ENCODE measurements at regions not wholly inside any gene's neighbourhood (a gene's known extent, or its start where the extent isn't known, plus 50 kb on each side); places are given as distances from the start of the nearest gene placed in this dataset.
"Not testable (repeated sequence)": the region's sequence is repeated elsewhere in the genome, so short reads cannot be mapped to it uniquely, and the experiment has no call there.

GRCh38 chr3:74921676-74922075 is 307.2 kb upstream of the CNTN3 start:
- no peak for DNase-seq

- DNase-seq, result peak; percentile 76
Observed at GRCh38 chr3:74920721-74921350, 306.4 kb upstream of the CNTN3 start.

DNA sequence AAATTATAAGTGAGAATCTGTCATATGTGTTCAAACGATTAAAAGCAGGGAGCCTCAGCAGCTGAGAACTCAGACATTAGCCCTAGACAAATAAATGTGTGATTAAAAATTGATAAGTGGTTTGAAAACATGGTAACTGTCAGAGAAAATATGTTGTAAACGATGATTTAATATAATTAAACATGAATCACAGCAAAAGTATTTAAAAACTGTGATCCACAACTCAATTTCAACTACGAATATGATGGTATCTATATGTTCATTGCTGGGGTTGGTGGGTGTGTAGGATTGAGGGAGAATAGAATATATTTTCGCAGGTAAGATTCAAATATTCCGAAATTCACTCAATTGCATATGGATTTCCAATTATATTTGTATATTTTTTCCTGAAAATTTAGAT is 302.2 kb upstream of the CNTN3 start:
- no peak for DNase-seq

GRCh38 chr3:74906181-74906580 is 291.7 kb upstream of the CNTN3 start:
- DNase-seq, result peak; percentile 9

DNA sequence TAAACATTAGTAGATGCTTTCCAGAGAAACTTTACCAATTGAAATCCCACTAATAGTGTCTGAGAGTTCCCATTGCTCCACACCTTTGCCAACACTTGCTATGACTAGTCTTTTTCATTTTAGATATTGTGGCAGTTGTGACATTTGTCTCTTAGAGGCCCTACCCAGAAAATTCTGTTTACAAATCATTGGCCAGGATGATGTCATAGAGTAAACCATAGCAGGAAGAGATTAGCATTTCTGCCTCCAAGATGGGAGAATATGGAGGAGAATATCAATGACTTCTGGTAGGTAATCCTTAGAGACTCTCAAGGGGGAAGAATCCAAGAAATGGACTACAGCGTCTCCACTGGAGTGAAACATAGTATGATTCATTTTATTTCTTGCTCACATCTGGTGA is 291.0 kb upstream of the CNTN3 start:
- no peak for DNase-seq

DNA sequence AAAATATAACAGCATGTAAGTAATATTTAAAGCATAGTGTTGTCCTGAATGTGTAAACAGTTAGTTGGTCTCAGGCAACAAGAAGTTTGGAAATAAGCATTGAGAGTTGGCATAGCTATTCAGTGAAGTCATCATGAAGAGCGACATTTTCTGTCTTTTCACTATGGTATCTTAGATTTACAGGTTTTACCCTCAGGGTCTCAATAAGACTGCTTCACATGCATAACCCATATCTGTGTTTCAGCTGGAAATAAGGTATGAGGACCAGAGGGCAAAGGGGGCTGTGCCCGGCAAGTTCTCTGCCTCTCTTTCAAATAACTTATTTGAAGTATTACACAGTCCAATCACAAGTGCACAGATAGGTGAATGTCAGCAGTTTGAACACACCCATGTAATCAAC is 290.2 kb upstream of the CNTN3 start:
- DNase-seq, result no peak

DNA sequence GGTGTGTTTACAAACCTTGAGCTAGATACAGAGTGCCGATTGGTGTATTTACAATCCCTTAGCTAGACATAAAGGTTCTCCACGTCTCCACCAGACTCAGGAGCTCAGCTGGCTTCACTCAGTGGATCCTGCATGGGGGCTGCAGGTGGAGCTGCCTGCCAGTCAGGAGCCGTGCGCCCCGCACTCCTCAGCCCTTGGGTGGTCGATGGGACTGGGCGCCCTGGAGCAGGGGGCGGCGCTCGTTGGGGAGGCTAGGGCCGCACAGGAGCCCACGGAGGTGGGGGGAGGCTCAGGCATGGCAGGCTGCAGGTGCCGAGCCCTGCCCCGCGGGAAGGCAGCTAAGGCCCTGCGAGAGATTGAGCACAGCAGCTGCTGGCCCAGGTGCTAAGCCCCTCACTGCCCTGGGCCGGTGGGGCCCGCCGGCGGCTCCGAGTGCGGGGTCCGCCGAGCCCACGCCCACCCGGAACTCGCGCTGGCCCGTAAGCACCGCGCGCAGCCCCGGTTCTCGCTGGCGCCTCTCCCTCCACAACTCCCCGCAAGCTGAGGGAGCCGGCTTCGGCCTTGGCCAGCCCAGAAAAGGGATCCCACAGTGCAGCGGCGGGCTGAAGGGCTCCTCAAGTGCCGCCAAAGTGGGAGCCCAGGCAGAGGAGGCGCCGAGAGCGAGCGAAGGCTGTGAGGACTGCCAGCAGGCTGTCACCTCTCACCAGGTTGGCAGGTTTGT is 285.5 kb upstream of the CNTN3 start:
- not testable (repeated sequence) for DNase-seq

GRCh38 chr3:74897006-74897405 is 282.5 kb upstream of the CNTN3 start:
- DNase-seq, result peak; percentile 11

GRCh38 chr3:74891312-74891711 is 276.9 kb upstream of the CNTN3 start:
- DNase-seq, result no peak

DNA sequence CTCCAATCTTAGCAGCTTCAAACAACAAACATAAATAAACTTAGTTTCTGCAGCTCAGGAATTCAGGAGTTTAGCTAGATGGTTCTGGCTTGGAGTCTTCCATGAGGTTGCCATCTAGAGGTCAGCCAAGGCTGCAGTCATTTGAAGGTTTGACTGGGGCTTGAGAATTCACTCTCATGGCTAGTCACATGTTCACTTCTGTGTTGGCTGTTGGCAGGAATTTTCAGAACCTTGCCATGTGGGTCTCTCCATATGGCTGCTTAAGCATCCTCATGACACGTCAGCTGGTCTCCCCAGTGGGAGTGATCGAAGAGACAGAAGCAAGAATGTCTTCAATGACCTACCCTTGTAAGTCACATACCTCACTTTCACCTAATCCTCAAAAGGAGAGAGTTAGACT is 269.2 kb upstream of the CNTN3 start:
- peak; percentile 35 for DNase-seq

- no peak for DNase-seq
Observed at GRCh38 chr3:74883222-74883621, 268.8 kb upstream of the CNTN3 start.

DNA sequence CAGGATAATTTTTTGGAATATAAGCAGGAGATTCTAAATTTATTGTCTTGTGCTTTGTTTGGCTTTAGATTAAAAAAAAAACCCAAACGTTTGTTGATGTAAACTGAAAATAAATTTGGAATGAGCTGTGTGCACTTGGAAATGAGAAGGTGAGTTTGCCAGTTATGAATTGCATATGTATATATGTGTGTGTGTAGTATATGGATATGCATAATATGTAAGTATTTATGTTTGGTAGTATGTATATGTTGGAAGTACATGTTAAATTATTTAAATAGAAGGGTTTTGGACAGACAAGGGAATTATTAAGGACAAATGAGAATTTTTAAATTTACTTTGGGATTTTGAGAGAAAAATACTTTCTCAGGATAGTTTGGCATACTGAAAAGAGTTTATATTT is 265.8 kb upstream of the CNTN3 start:
- no peak for DNase-seq

GRCh38 chr3:74866357-74867030 is 252.0 kb upstream of the CNTN3 start:
- DNase-seq, result no peak

- DNase-seq, result peak; percentile 69
Observed at GRCh38 chr3:74862476-74862875, 248.0 kb upstream of the CNTN3 start.

DNA sequence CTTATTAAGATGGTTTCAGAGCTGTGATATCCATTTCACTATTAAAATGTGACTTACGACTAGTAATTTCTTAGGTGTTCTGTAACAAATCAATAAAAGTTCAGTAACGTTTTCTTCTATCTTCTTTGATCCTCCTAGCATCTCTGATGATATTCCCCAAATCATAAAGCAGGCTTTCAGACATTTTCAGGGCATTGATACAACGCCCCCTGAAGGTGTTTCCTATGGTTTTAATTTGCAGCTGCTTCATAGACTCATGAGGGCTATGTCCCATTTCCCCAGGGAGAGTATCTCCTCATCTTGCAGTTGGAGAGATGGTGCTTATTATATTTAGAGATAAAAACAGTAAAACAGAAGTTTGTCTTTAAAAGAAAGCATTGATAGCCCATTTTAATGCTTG is 246.8 kb upstream of the CNTN3 start:
- DNase-seq, result no peak

GRCh38 chr3:74858086-74858485 is 243.6 kb upstream of the CNTN3 start:
- DNase-seq, result no peak

- DNase-seq, result no peak
Observed at GRCh38 chr3:74850381-74850780, 235.9 kb upstream of the CNTN3 start.

GRCh38 chr3:74847093-74847492 is 232.6 kb upstream of the CNTN3 start:
- DNase-seq, result no peak

DNA sequence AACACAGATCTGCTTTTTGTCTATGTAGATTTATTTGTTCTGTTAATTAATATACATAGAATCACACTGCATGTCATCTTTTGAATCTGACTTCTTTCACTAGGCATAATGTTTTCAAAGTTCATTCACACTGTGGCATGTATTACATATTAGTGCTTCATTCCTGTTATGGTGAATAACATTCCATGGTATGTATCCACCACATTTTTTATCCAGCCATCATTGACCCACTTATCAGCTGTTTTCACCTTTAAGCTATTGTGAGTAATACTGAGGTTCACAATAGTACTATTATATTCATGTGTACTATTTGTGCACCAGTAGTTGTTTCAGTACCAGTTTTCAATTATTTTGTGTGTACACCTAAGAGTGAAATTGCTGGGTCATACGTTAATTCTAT is 230.6 kb upstream of the CNTN3 start:
- DNase-seq, result peak; percentile 64

- peak; percentile 41 for DNase-seq
Observed at GRCh38 chr3:74844428-74844827, 230.0 kb upstream of the CNTN3 start.

DNA sequence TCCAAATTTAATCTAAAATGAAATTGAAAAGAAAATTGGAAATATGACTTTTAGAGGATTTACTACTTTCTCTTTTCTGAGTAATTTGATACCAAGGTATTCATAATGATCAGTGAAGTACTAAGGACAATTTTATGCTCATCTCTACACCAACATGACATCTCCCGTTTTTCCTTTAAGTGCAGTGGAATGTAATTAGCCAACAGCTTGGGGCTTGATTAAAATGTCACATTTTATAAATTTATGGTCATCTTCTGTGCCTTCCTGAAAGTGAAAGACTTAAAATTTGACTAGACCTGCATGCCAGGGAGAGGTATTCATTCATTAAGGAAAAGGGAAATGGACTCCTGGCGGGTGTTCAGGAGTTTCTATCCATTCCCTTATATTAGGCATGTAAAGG is 228.2 kb upstream of the CNTN3 start:
- no peak for DNase-seq

DNA sequence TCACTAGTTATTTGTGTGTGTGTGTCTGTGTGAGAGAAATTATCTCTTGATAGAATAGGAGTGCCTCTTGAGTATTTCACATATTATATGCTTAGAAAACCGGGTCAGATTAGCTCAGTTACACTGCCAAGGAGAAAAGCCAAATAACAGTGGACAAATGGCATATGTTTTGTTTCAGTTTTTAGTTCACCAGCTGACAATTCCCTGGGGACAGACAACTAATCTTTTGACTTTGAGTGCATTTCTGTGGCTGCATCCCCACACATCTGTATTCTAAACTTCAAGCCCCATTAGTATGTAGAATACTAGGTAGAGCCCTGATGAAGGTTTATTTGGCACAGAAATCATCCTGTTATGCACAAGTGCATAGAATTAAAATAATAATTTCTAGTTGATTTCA is 227.7 kb upstream of the CNTN3 start:
- no peak for DNase-seq

DNA sequence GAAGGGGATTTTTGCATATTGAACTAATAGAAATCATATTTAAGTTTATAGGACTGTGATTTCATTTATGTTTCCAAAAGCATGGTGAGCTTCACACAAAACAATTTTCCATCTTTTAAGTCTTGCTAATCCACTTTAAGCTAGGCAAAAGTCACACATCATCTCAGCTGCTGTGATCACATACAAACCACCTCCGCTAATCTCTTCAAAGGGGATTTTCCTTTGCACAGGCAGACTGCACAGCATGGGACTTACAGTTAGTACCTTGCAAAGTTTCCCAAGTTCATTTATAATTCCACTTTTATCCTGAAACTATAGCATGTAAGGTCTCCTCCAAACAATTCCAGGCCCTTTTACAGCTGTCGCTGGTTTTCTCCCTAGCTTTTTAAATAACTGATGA is 225.1 kb upstream of the CNTN3 start:
- DNase-seq, result no peak

DNA sequence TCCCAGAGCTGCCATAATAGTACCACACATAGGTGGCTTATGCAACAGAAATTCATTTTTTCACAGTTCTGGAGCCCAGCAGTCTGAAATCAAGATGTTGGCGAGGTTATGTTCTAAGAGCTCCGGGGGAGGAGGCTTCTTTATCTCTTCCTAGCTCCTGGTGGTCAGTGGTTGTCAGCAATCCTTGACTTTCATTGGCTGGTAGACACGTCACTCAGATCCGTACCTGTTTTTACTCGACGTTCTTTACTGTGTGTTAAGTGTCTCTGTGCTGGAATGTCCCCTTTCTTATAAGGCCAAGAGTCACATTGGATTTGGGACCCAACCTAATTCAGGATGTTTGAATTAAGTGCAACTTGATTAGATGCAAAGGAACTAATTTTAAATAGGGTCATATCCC is 218.5 kb upstream of the CNTN3 start:
- no peak for DNase-seq
